SK-N-SH treated with all-trans-retinoic acid at 6 μM for 48 hours (cell line): ENCODE measurements at regions not wholly inside any gene's neighbourhood (a gene's known extent, or its start where the extent isn't known, plus 50 kb on each side); places are given as distances from the start of the nearest gene placed in this dataset.

Source experiments
- ESRRG ChIP-seq: fragments of 250-450 bp; sonication (Bioruptor Pico); IDR thresholded peaks from 2 replicates; pipeline ENCODE4 v1.6.1; 2021; ENCODE audit warnings: mild to moderate bottlenecking
- SNAI2 ChIP-seq: fragments of 250-450 bp; sonication (Bioruptor Pico); IDR thresholded peaks from 2 replicates; pipeline ENCODE4 v1.5.0; 2020; ENCODE audit warnings: mild to moderate bottlenecking, moderate library complexity
- TF ChIP-seq, protein P1 (sequence below): fragments of 250-450 bp; sonication (Bioruptor Pico); IDR thresholded peaks from 2 replicates; pipeline ENCODE4 v1.8.0; 2020; ENCODE audit warnings: mild to moderate bottlenecking, moderate library complexity, borderline replicate concordance

DNA sequence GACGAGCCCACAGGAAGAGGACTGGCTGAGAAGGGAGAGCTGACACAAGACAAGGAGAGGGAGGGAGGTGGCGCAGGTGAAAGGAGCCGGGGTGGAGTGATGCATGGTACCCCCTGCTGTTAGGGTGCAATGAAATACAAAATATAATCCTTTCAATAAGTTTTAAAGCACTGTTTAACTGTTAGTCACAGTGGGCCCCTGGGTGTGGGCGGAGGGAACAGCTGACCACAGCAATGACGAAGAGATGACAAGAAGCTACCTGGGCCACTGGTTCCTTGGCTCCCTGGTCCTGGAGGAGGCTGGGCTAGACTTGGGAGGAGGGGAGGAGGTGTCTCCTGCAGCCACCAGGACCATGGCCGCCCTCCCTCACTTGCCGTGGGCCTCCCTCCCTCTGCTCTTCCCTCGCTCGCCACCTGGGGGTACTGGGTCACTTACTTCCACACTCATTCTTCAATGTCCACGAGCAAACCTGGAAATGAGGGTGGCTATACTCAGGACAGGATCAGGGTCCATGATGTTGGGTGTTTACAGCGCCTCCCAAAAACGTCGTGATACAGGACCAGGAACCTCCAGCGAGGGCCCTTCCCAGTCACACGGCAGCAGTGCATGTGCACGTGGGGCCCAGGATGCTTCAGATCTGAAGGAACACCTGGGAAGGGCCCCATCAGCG, 196.1 kb downstream of the ANKRD30B start:
- TF ChIP-seq, protein P1, sequence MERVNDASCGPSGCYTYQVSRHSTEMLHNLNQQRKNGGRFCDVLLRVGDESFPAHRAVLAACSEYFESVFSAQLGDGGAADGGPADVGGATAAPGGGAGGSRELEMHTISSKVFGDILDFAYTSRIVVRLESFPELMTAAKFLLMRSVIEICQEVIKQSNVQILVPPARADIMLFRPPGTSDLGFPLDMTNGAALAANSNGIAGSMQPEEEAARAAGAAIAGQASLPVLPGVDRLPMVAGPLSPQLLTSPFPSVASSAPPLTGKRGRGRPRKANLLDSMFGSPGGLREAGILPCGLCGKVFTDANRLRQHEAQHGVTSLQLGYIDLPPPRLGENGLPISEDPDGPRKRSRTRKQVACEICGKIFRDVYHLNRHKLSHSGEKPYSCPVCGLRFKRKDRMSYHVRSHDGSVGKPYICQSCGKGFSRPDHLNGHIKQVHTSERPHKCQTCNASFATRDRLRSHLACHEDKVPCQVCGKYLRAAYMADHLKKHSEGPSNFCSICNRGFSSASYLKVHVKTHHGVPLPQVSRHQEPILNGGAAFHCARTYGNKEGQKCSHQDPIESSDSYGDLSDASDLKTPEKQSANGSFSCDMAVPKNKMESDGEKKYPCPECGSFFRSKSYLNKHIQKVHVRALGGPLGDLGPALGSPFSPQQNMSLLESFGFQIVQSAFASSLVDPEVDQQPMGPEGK (CRISPR knock-in tag) = no peak
- TF ChIP-seq SNAI2 (CRISPR knock-in tag) = no peak
- TF ChIP-seq ESRRG = no peak
